Loucy (cell line): ENCODE measurements at regions not wholly inside any gene's neighbourhood (a gene's known extent, or its start where the extent isn't known, plus 50 kb on each side); places are given as distances from the start of the nearest gene placed in this dataset.

Experiments used
- H2AFZ ChIP-seq: fragments of 200-600 bp; sonication (generic); 2 replicates; pipeline ENCODE4 v1.6.0; 2016; ENCODE audit warnings: antibody characterized with exemption, mild to moderate bottlenecking, low read length, moderate library complexity
- H3F3A ChIP-seq: fragments of 200-600 bp; 2 replicates; pipeline ENCODE4 v1.6.0; 2016; ENCODE audit warnings: antibody characterized with exemption, low read depth, mild to moderate bottlenecking
- H3K27me3 ChIP-seq: fragments of 200-600 bp; sonication (generic); 2 replicates; pipeline ENCODE4 v1.6.1; 2014; ENCODE audit warnings: low read length, mild to moderate bottlenecking; ENCODE audit not compliant: insufficient read depth, poor library complexity, severe bottlenecking
- H3K36me3 ChIP-seq: fragments of 200-600 bp; sonication (generic); 2 replicates; pipeline ENCODE4 v1.6.1; 2016; ENCODE audit warnings: low read length; ENCODE audit not compliant: insufficient read depth
- H3K4me1 ChIP-seq: fragments of 200-600 bp; sonication (generic); 2 replicates; pipeline ENCODE4 v1.5.1; 2014; ENCODE audit warnings: low read length, mild to moderate bottlenecking; ENCODE audit not compliant: insufficient read depth, poor library complexity, severe bottlenecking
- H3K4me2 ChIP-seq: fragments of 200-600 bp; sonication (generic); 2 replicates; pipeline ENCODE4 v1.6.0; 2014; ENCODE audit warnings: antibody characterized with exemption, low read length, low read depth, mild to moderate bottlenecking; ENCODE audit not compliant: poor library complexity, severe bottlenecking
- H3K4me3 ChIP-seq: fragments of 200-600 bp; sonication (generic); 2 replicates; pipeline ENCODE4 v1.5.1; 2014; ENCODE audit warnings: low read length, mild to moderate bottlenecking, mixed read lengths; ENCODE audit not compliant: poor library complexity, severe bottlenecking
- H3K79me2 ChIP-seq: fragments of 200-600 bp; sonication (generic); 2 replicates; pipeline ENCODE4 v1.6.1; 2014; ENCODE audit warnings: low read length; ENCODE audit not compliant: insufficient read depth
- H3K9ac ChIP-seq: fragments of 200-600 bp; sonication (generic); 2 replicates; pipeline ENCODE4 v1.6.0; 2014; ENCODE audit warnings: mild to moderate bottlenecking, low read depth, low read length, moderate library complexity; ENCODE audit not compliant: poor library complexity, severe bottlenecking
- H3K9me2 ChIP-seq: fragments of 200-600 bp; sonication (generic); replicated peaks from 2 replicates; pipeline ENCODE4 v1.6.1; 2016; ENCODE audit warnings: low read depth, low read length, mixed read lengths
- H3K9me3 ChIP-seq: fragments of 200-600 bp; sonication (generic); 2 replicates; pipeline ENCODE4 v1.6.1; 2014; ENCODE audit warnings: mild to moderate bottlenecking, antibody characterized with exemption, low read length, low read depth; ENCODE audit not compliant: insufficient read depth
- H4K20me1 ChIP-seq: fragments of 200-600 bp; sonication (generic); 2 replicates; pipeline ENCODE4 v1.6.0; 2014; ENCODE audit warnings: antibody characterized with exemption, low read length, mild to moderate bottlenecking; ENCODE audit not compliant: insufficient read depth, poor library complexity, severe bottlenecking
- EZH2phosphoT487 ChIP-seq: fragments of 200-600 bp; IDR thresholded peaks from 2 replicates; pipeline ENCODE4 v1.6.1; 2018; ENCODE audit warnings: antibody characterized with exemption, mild to moderate bottlenecking, moderate library complexity, borderline replicate concordance
- TF ChIP-seq, protein P1 (sequence below): fragments of 200-600 bp; sonication (generic); conservative IDR thresholded peaks from 2 replicates; pipeline ENCODE4 v1.5.1; 2014; ENCODE audit warnings: mild to moderate bottlenecking, antibody characterized with exemption, low read length

- Histone ChIP-seq H3K79me2 (no peaks in the 10 kb centered on the region), H3K9me2 (no peaks in the 10 kb centered on the region), H4K20me1 (no peaks in the 10 kb centered on the region), H3K4me2 (no peak overlapping the region), H3K4me1 (no peaks in the 10 kb centered on the region), H2AFZ (no peak overlapping the region), H3K9me3 (no peaks in the 10 kb centered on the region), H3K4me3 (no peak overlapping the region), H3F3A (no peaks in the 10 kb centered on the region), H3K9ac (no peak overlapping the region), H3K36me3 (no peaks in the 10 kb centered on the region), H3K27me3 (no peaks in the 10 kb centered on the region)
- no peak for TF ChIP-seq EZH2phosphoT487
- TF ChIP-seq, protein P1, sequence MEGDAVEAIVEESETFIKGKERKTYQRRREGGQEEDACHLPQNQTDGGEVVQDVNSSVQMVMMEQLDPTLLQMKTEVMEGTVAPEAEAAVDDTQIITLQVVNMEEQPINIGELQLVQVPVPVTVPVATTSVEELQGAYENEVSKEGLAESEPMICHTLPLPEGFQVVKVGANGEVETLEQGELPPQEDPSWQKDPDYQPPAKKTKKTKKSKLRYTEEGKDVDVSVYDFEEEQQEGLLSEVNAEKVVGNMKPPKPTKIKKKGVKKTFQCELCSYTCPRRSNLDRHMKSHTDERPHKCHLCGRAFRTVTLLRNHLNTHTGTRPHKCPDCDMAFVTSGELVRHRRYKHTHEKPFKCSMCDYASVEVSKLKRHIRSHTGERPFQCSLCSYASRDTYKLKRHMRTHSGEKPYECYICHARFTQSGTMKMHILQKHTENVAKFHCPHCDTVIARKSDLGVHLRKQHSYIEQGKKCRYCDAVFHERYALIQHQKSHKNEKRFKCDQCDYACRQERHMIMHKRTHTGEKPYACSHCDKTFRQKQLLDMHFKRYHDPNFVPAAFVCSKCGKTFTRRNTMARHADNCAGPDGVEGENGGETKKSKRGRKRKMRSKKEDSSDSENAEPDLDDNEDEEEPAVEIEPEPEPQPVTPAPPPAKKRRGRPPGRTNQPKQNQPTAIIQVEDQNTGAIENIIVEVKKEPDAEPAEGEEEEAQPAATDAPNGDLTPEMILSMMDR: no peak
Measured at GRCh38 chr1:72530646-72531045, 248.3 kb upstream of the NEGR1 start.

- TF ChIP-seq, protein P1: no peak
- TF ChIP-seq EZH2phosphoT487: no peak
- H3K4me2 ChIP-seq: no peak overlapping the region
- H3K36me3 ChIP-seq: no peaks in the 10 kb centered on the region
- no peaks in the 10 kb centered on the region for H3K9me3 ChIP-seq
- H3F3A ChIP-seq: no peaks in the 10 kb centered on the region
- no peak overlapping the region for H3K9ac ChIP-seq
- H4K20me1 ChIP-seq: no peaks in the 10 kb centered on the region
- no peaks in the 10 kb centered on the region for H3K9me2 ChIP-seq
- no peak overlapping the region for H3K4me3 ChIP-seq
- no peak overlapping the region for H2AFZ ChIP-seq
- H3K79me2 ChIP-seq: no peaks in the 10 kb centered on the region
- H3K27me3 ChIP-seq: no peaks in the 10 kb centered on the region
- no peaks in the 10 kb centered on the region for H3K4me1 ChIP-seq
Measured at GRCh38 chr1:72526926-72527325, 244.6 kb upstream of the NEGR1 start.

DNA sequence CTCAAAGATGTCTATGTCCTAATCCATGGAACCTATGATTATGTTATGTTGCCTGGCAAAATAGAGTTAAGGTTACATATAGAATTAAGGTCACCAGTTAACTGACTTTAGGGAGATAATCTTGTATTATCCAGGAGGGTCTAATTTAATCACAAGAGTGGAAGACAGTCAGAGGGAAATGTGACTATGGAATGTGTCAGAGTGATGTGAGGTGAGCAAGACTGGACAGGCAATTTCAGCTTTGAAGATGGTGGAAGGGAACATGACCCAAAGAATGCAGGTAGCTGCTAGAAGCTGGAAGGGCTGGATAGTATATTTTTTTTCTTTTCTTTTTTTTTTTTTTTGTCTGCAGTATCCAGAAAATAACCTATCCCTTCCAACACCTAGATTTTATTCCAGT is 241.7 kb upstream of the NEGR1 start:
- Histone ChIP-seq H3K4me3 (no peak overlapping the region), H3K27me3 (no peaks in the 10 kb centered on the region), H2AFZ (no peak overlapping the region), H3K9me3 (no peaks in the 10 kb centered on the region), H3K36me3 (no peaks in the 10 kb centered on the region), H4K20me1 (no peaks in the 10 kb centered on the region), H3K79me2 (no peaks in the 10 kb centered on the region), H3K4me1 (no peaks in the 10 kb centered on the region), H3F3A (no peaks in the 10 kb centered on the region), H3K9me2 (no peaks in the 10 kb centered on the region), H3K4me2 (no peak overlapping the region), H3K9ac (no peak overlapping the region)
- TF ChIP-seq, protein P1: no peak
- no peak for TF ChIP-seq EZH2phosphoT487
